Nephron progenitor cell (in vitro differentiated cells): ENCODE measurements at regions not wholly inside any gene's neighbourhood (a gene's known extent, or its start where the extent isn't known, plus 50 kb on each side); places are given as distances from the start of the nearest gene placed in this dataset.

Experiments used
- DNase-seq: peaks from one replicate; pipeline ENCODE4 v3.0.0; 2021
- H3K27ac Mint-ChIP-seq: 2 replicates; pipeline ENCODE4 v1.8.0; 2021; ENCODE audit warnings: mild to moderate bottlenecking, moderate library complexity, mixed read lengths
- H3K27me3 Mint-ChIP-seq: 2 replicates; pipeline ENCODE4 v1.8.0; 2021; ENCODE audit warnings: mild to moderate bottlenecking, low read depth, mixed read lengths; ENCODE audit not compliant: poor library complexity
- H3K36me3 Mint-ChIP-seq: 2 replicates; pipeline ENCODE4 v1.8.0; 2021; ENCODE audit warnings: low read depth, mixed read lengths
- H3K4me1 Mint-ChIP-seq: 2 replicates; pipeline ENCODE4 v1.8.0; 2021; ENCODE audit warnings: mixed read lengths
- H3K4me3 Mint-ChIP-seq: 2 replicates; pipeline ENCODE4 v1.8.0; 2021; ENCODE audit warnings: mild to moderate bottlenecking, moderate library complexity, mixed read lengths
- H3K9me3 Mint-ChIP-seq: 2 replicates; pipeline ENCODE4 v1.8.0; 2021; ENCODE audit warnings: mild to moderate bottlenecking, moderate library complexity, mixed read lengths
- TF ChIP-seq, protein P1 (sequence below): fragments of 200-600 bp; sonication (generic); IDR thresholded peaks from 2 replicates; pipeline ENCODE4 v1.5.0; 2021; ENCODE audit warnings: antibody characterized with exemption

DNA sequence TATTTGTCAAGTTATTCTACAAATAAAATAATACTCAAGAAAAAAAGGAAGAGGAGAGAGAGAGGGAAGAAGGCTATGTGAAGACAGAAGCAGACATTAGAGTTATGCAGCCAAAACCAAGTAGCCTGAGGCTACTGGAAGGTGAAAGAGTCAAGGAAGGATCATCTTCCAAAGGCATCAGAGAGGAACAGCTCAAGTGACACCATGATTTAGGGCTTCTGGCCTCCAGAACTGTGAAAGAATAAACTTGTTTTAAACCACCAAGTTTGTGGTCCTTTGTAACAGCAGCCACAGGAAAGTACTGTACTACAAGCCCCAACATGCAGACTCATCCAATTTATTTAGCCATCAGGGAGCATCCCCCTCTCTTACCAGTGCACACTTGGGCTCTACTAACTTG is 788.5 kb upstream of the LRRTM1 start:
- Mint-ChIP-seq H3K27ac (no peak overlapping the region), H3K27me3 (peaks cover 3% of the 10 kb centered on the region), H3K4me3 (no peak overlapping the region), H3K36me3 (no peaks in the 10 kb centered on the region), H3K9me3 (no peaks in the 10 kb centered on the region), H3K4me1 (peaks cover 8% of the 10 kb centered on the region)
- TF ChIP-seq, protein P1, sequence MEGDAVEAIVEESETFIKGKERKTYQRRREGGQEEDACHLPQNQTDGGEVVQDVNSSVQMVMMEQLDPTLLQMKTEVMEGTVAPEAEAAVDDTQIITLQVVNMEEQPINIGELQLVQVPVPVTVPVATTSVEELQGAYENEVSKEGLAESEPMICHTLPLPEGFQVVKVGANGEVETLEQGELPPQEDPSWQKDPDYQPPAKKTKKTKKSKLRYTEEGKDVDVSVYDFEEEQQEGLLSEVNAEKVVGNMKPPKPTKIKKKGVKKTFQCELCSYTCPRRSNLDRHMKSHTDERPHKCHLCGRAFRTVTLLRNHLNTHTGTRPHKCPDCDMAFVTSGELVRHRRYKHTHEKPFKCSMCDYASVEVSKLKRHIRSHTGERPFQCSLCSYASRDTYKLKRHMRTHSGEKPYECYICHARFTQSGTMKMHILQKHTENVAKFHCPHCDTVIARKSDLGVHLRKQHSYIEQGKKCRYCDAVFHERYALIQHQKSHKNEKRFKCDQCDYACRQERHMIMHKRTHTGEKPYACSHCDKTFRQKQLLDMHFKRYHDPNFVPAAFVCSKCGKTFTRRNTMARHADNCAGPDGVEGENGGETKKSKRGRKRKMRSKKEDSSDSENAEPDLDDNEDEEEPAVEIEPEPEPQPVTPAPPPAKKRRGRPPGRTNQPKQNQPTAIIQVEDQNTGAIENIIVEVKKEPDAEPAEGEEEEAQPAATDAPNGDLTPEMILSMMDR, result no peak
- DNase-seq, result no peak

DNA sequence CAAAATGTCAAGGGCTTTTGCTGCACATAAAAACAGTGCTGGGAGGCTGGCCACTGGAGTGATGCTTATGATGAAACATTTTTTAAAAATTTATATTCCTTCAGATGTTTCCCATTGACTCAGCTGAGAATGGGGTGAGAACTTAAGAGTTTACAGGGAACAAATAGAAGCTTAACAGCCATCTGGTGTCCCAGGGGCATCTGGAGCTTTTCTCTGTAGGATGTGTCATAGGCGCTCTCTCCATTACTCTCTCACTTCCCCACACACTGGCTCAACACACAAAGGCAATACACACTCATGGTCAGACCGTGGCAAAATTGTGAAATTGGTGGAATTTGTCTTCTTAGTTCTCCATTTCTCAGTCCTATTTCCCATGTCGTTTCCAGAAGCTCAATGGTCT is 783.1 kb upstream of the LRRTM1 start:
- no peaks in the 10 kb centered on the region for H3K27me3 Mint-ChIP-seq
- no peaks in the 10 kb centered on the region for H3K36me3 Mint-ChIP-seq
- no peaks in the 10 kb centered on the region for H3K4me1 Mint-ChIP-seq
- H3K9me3 Mint-ChIP-seq, result no peaks in the 10 kb centered on the region
- TF ChIP-seq, protein P1, result no peak
- H3K27ac Mint-ChIP-seq, result no peak overlapping the region
- no peak for DNase-seq
- no peak overlapping the region for H3K4me3 Mint-ChIP-seq

DNA sequence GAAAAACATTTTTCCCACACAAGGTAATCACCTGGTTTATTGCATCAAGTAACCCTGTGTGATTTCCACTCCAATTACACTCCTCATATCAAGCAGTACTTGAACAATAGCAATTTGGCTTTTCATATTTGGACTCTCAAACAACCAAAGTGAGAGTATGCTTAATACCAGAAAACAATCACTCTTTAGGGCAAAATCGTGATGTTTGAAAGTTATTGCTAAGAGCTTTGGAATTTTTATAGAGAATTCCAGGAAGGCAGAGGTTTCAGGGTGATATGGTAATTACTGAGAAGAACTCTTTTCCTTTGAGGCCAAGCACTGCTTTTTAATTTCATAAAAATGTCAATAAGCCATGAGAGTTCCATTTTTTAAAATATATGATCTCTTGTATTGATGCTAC is 779.5 kb upstream of the LRRTM1 start:
- Mint-ChIP-seq H3K36me3 (no peaks in the 10 kb centered on the region), H3K27ac (no peak overlapping the region), H3K4me1 (no peaks in the 10 kb centered on the region), H3K4me3 (no peak overlapping the region), H3K27me3 (no peaks in the 10 kb centered on the region), H3K9me3 (peaks cover 16% of the 10 kb centered on the region)
- TF ChIP-seq, protein P1, result no peak
- DNase-seq, result no peak

DNA sequence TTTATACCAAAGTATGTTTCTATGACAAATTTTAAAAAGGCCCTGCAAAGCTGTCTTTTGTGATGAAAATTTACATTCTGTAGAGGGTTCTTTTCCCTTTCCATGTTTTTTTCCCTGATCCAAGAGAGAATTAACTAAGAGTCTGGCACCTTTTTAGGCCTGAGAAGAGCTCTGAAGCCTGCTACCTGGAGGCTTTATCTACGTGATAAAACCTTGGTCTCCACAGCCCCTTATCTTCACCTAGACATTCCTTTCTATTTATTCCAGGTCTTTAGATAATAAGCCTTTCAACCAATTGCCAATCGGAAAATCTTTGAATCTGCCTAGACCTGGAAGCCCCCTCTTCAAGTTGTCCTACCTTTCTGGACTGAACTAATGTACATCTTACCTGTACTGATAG is 774.1 kb upstream of the LRRTM1 start:
- Mint-ChIP-seq H3K27me3 (no peaks in the 10 kb centered on the region), H3K9me3 (peaks cover 16% of the 10 kb centered on the region), H3K27ac (no peak overlapping the region), H3K36me3 (no peaks in the 10 kb centered on the region), H3K4me3 (no peak overlapping the region), H3K4me1 (no peaks in the 10 kb centered on the region)
- TF ChIP-seq, protein P1, result no peak
- DNase-seq, result no peak

DNA sequence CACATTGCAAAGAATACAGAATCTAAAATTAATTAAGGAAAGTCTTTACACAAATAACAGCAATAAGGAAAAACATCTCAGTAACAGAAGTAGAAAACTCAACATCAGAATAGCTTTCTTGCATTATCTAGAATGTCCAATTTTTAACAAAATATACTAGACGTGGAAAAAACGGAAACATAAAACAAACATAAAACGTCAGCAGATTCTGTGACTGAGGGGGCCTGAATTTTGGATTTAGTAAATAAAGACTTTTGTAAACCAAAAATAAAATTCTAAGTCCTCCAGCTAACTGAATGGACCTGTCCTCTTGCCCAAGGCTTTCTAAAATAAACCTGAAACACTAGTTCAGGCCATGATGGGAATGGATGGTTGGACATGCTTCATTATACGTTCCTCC is 773.5 kb upstream of the LRRTM1 start:
- H3K9me3 Mint-ChIP-seq, result peaks cover 16% of the 10 kb centered on the region
- no peak for DNase-seq
- H3K4me3 Mint-ChIP-seq, result no peak overlapping the region
- H3K4me1 Mint-ChIP-seq, result no peaks in the 10 kb centered on the region
- no peaks in the 10 kb centered on the region for H3K36me3 Mint-ChIP-seq
- TF ChIP-seq, protein P1, result no peak
- no peaks in the 10 kb centered on the region for H3K27me3 Mint-ChIP-seq
- peak overlapping the region; percentile 54 for H3K27ac Mint-ChIP-seq

DNA sequence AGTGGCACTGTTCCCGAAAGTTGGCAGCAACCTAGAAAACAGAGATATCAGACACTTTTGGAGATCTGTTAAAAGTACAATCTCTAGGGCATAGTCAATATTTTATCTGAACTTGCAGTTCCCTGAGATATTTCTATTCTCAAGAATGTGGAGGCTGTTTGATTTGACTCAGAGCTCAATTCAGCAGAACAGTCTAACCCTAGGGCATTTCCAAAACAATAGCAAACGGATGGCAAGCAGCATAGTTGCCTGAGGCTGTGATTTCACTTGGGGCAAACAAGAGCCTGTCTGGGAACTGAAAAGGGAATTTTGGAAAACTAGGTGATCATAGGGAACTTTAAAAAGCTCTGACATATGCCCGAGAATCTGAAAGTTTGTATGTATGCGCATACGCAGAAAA is 772.8 kb upstream of the LRRTM1 start:
- Mint-ChIP-seq H3K27me3 (no peaks in the 10 kb centered on the region), H3K27ac (peak overlapping the region; percentile 55), H3K9me3 (peaks cover 16% of the 10 kb centered on the region), H3K36me3 (no peaks in the 10 kb centered on the region), H3K4me1 (no peaks in the 10 kb centered on the region), H3K4me3 (no peak overlapping the region)
- TF ChIP-seq, protein P1, result no peak
- DNase-seq, result no peak
